ENCODE measurements at regions not wholly inside any gene's neighbourhood (a gene's known extent, or its start where the extent isn't known, plus 50 kb on each side); places are given as distances from the start of the nearest gene placed in this dataset.

- Mint-ChIP-seq H3K4me1 (peaks cover 3% of the 10 kb centered on the region), H3K4me3 (no peak overlapping the region), H3K36me3 (ENCODE audit: low read depth) (no peaks in the 10 kb centered on the region), H3K27ac (no peak overlapping the region), H3K9me3 (no peaks in the 10 kb centered on the region), H3K27me3 (ENCODE audit: insufficient read depth) (no peaks in the 10 kb centered on the region)
- Histone ChIP-seq H3K9ac (ENCODE audit: extremely low read depth, low read length, poor library complexity, severe bottlenecking) (no peak overlapping the region), H3K4me1 (ENCODE audit: control insufficient read depth, insufficient read depth, low read length) (no peaks in the 10 kb centered on the region), H3K27ac (ENCODE audit: low read depth, low read length) (no peak overlapping the region), H3K4me3 (ENCODE audit: low read length) (no peak overlapping the region), H3K9me3 (ENCODE audit: control insufficient read depth, low read length) (no peaks in the 10 kb centered on the region), H3K27me3 (ENCODE audit: control insufficient read depth, insufficient read depth, low read length, poor library complexity, severe bottlenecking) (no peaks in the 10 kb centered on the region), H3K36me3 (ENCODE audit: control insufficient read depth, insufficient read depth, low read length) (no peaks in the 10 kb centered on the region)
- 92 to 96% methylated on average over 6 to 7 of the region's 7 CpGs for WGBS, 2 experiments (ENCODE audit: insufficient coverage in 1 of 2, insufficient read length in 1 of 2)
- TF ChIP-seq CTCF (conservative IDR thresholded peaks at IDR 0.05) = no peak
- DNase-seq = no peak
Observed at GRCh38 chr4:156196722-156197121, 243.1 kb upstream of the CTSO start.

- Histone ChIP-seq H3K4me1 (ENCODE audit: control insufficient read depth, insufficient read depth, low read length) (no peaks in the 10 kb centered on the region), H3K4me3 (ENCODE audit: low read length) (no peak overlapping the region), H3K27ac (ENCODE audit: low read depth, low read length) (no peak overlapping the region), H3K9ac (ENCODE audit: extremely low read depth, low read length, poor library complexity, severe bottlenecking) (no peak overlapping the region), H3K27me3 (ENCODE audit: control insufficient read depth, insufficient read depth, low read length, poor library complexity, severe bottlenecking) (no peaks in the 10 kb centered on the region), H3K36me3 (ENCODE audit: control insufficient read depth, insufficient read depth, low read length) (no peaks in the 10 kb centered on the region), H3K9me3 (ENCODE audit: control insufficient read depth, low read length) (no peaks in the 10 kb centered on the region)
- Mint-ChIP-seq H3K27me3 (ENCODE audit: insufficient read depth) (no peaks in the 10 kb centered on the region), H3K9me3 (no peaks in the 10 kb centered on the region), H3K4me3 (no peak overlapping the region), H3K27ac (no peak overlapping the region), H3K36me3 (ENCODE audit: low read depth) (no peaks in the 10 kb centered on the region), H3K4me1 (peaks cover 3% of the 10 kb centered on the region)
- no peak for TF ChIP-seq CTCF (conservative IDR thresholded peaks at IDR 0.05)
- DNase-seq = no peak
Observed at GRCh38 chr4:156195914-156196313, 242.2 kb upstream of the CTSO start.

- H3K9me3 ChIP-seq (ENCODE audit: control insufficient read depth, low read length) = no peaks in the 10 kb centered on the region
- H3K27me3 Mint-ChIP-seq (ENCODE audit: insufficient read depth) = no peaks in the 10 kb centered on the region
- no peaks in the 10 kb centered on the region for H3K9me3 Mint-ChIP-seq
- H3K27ac ChIP-seq (ENCODE audit: low read depth, low read length) = no peak overlapping the region
- no peak overlapping the region for H3K4me3 ChIP-seq (ENCODE audit: low read length)
- no peak for TF ChIP-seq CTCF (conservative IDR thresholded peaks at IDR 0.05)
- no peak overlapping the region for H3K27ac Mint-ChIP-seq
- no peaks in the 10 kb centered on the region for H3K36me3 ChIP-seq (ENCODE audit: control insufficient read depth, insufficient read depth, low read length)
- H3K9ac ChIP-seq (ENCODE audit: extremely low read depth, low read length, poor library complexity, severe bottlenecking) = no peak overlapping the region
- no peak overlapping the region for H3K4me3 Mint-ChIP-seq
- WGBS, 2 experiments (ENCODE audit: insufficient coverage in 1 of 2, insufficient read length in 1 of 2) = 93% methylated on average over 7 of the region's 7 CpGs; no CpG with 5 or more reads in 1 of the 2 experiments
- no peaks in the 10 kb centered on the region for H3K4me1 ChIP-seq (ENCODE audit: control insufficient read depth, insufficient read depth, low read length)
- H3K27me3 ChIP-seq (ENCODE audit: control insufficient read depth, insufficient read depth, low read length, poor library complexity, severe bottlenecking) = no peaks in the 10 kb centered on the region
- no peaks in the 10 kb centered on the region for H3K36me3 Mint-ChIP-seq (ENCODE audit: low read depth)
- peaks cover 3% of the 10 kb centered on the region for H3K4me1 Mint-ChIP-seq
- DNase-seq = no peak
Observed at GRCh38 chr4:156194896-156195295, 241.2 kb upstream of the CTSO start.
